OCI-LY1 (cell line): ENCODE measurements at regions not wholly inside any gene's neighbourhood (a gene's known extent, or its start where the extent isn't known, plus 50 kb on each side); places are given as distances from the start of the nearest gene placed in this dataset.

Source experiments
- CTCF ChIP-seq: fragments of 200-600 bp; sonication (generic), shearing (Covaris generic); IDR thresholded peaks from 2 replicates; pipeline ENCODE4 v1.5.1; 2017; ENCODE audit warnings: mild to moderate bottlenecking, antibody characterized with exemption, low read length, moderate library complexity, mixed read lengths
- EZH2 ChIP-seq: fragments of 200-600 bp; sonication (generic), shearing (Covaris generic); IDR thresholded peaks from 2 replicates; pipeline ENCODE4 v1.8.0; 2017; ENCODE audit warnings: borderline replicate concordance, mixed run types, mild to moderate bottlenecking, antibody characterized with exemption, low read length, moderate library complexity, mixed read lengths

- TF ChIP-seq CTCF (no peak), EZH2 (no peak)
Observed at GRCh38 chr2:20148923-20149702, 75.8 kb downstream of the SDC1 start.
